ENCODE measurements at regions not wholly inside any gene's neighbourhood (a gene's known extent, or its start where the extent isn't known, plus 50 kb on each side); places are given as distances from the start of the nearest gene placed in this dataset.

- no peaks in the 10 kb centered on the region for H3K27me3 ChIP-seq (ENCODE audit: control insufficient read depth in 2 of 2, insufficient read depth in 1 of 2, low read length in 1 of 2)
- no peaks in the 10 kb centered on the region for H3K4me1 ChIP-seq (ENCODE audit: control insufficient read depth in 2 of 2, insufficient read depth in 2 of 2, low read length in 2 of 2)
- H3K9me3 ChIP-seq (ENCODE audit: control insufficient read depth in 2 of 2, insufficient read depth in 1 of 2, low read length in 1 of 2), result no peaks in the 10 kb centered on the region
- 94% methylated on average over 4 of the region's 4 CpGs for WGBS
- H3K4me3 ChIP-seq (ENCODE audit: low read length in 2 of 2), result no peak overlapping the region
- no peaks in the 10 kb centered on the region for H3K36me3 ChIP-seq (ENCODE audit: control insufficient read depth in 2 of 2, insufficient read depth in 2 of 2, low read length in 1 of 2)
- DNase-seq (ENCODE audit: low read depth in 6 of 9, low spot score in 9 of 9), result no peak
- H3K27ac ChIP-seq (ENCODE audit: low read depth in 1 of 2, low read length in 1 of 2), result no peak overlapping the region
Observed at GRCh38 chr18:24793742-24794141, 333.3 kb downstream of the HRH4 start.

- Histone ChIP-seq H3K9me3 (ENCODE audit: control insufficient read depth in 2 of 2, insufficient read depth in 1 of 2, low read length in 1 of 2) (no peaks in the 10 kb centered on the region), H3K27me3 (ENCODE audit: control insufficient read depth in 2 of 2, insufficient read depth in 1 of 2, low read length in 1 of 2) (no peaks in the 10 kb centered on the region), H3K4me1 (ENCODE audit: control insufficient read depth in 2 of 2, insufficient read depth in 2 of 2, low read length in 2 of 2) (no peaks in the 10 kb centered on the region), H3K36me3 (ENCODE audit: control insufficient read depth in 2 of 2, insufficient read depth in 2 of 2, low read length in 1 of 2) (no peaks in the 10 kb centered on the region), H3K27ac (ENCODE audit: low read depth in 1 of 2, low read length in 1 of 2) (no peak overlapping the region), H3K4me3 (ENCODE audit: low read length in 2 of 2) (no peak overlapping the region)
- WGBS, result 98% methylated on average over 2 of the region's 2 CpGs
- no peak for DNase-seq (ENCODE audit: low read depth in 6 of 9, low spot score in 9 of 9)
Observed at GRCh38 chr18:24795129-24795528, 334.7 kb downstream of the HRH4 start.

GRCh38 chr18:24797981-24798380 lies 337.5 kb downstream of the HRH4 start:
- DNase-seq (ENCODE audit: low read depth in 6 of 9, low spot score in 9 of 9), result no peak
- WGBS, result 96% methylated on average over 3 of the region's 3 CpGs
- Histone ChIP-seq H3K27me3 (ENCODE audit: control insufficient read depth in 2 of 2, insufficient read depth in 1 of 2, low read length in 1 of 2) (no peaks in the 10 kb centered on the region), H3K36me3 (ENCODE audit: control insufficient read depth in 2 of 2, insufficient read depth in 2 of 2, low read length in 1 of 2) (no peaks in the 10 kb centered on the region), H3K4me3 (ENCODE audit: low read length in 2 of 2) (no peak overlapping the region), H3K9me3 (ENCODE audit: control insufficient read depth in 2 of 2, insufficient read depth in 1 of 2, low read length in 1 of 2) (no peaks in the 10 kb centered on the region), H3K4me1 (ENCODE audit: control insufficient read depth in 2 of 2, insufficient read depth in 2 of 2, low read length in 2 of 2) (no peaks in the 10 kb centered on the region), H3K27ac (ENCODE audit: low read depth in 1 of 2, low read length in 1 of 2) (no peak overlapping the region)

- 75% methylated on average over 1 of the region's 1 CpG for WGBS
- Histone ChIP-seq H3K27ac (ENCODE audit: low read depth in 1 of 2, low read length in 1 of 2) (no peak overlapping the region), H3K4me3 (ENCODE audit: low read length in 2 of 2) (no peak overlapping the region), H3K27me3 (ENCODE audit: control insufficient read depth in 2 of 2, insufficient read depth in 1 of 2, low read length in 1 of 2) (no peaks in the 10 kb centered on the region), H3K4me1 (ENCODE audit: control insufficient read depth in 2 of 2, insufficient read depth in 2 of 2, low read length in 2 of 2) (no peaks in the 10 kb centered on the region), H3K9me3 (ENCODE audit: control insufficient read depth in 2 of 2, insufficient read depth in 1 of 2, low read length in 1 of 2) (no peaks in the 10 kb centered on the region), H3K36me3 (ENCODE audit: control insufficient read depth in 2 of 2, insufficient read depth in 2 of 2, low read length in 1 of 2) (no peaks in the 10 kb centered on the region)
- no peak for DNase-seq (ENCODE audit: low read depth in 6 of 9, low spot score in 9 of 9)
Observed at GRCh38 chr18:24799176-24799575, 338.7 kb downstream of the HRH4 start.

GRCh38 chr18:24799720-24800119 lies 339.3 kb downstream of the HRH4 start:
- Histone ChIP-seq H3K36me3 (ENCODE audit: control insufficient read depth in 2 of 2, insufficient read depth in 2 of 2, low read length in 1 of 2) (no peaks in the 10 kb centered on the region), H3K4me3 (ENCODE audit: low read length in 2 of 2) (no peak overlapping the region), H3K9me3 (ENCODE audit: control insufficient read depth in 2 of 2, insufficient read depth in 1 of 2, low read length in 1 of 2) (no peaks in the 10 kb centered on the region), H3K27me3 (ENCODE audit: control insufficient read depth in 2 of 2, insufficient read depth in 1 of 2, low read length in 1 of 2) (no peaks in the 10 kb centered on the region), H3K27ac (ENCODE audit: low read depth in 1 of 2, low read length in 1 of 2) (no peak overlapping the region), H3K4me1 (ENCODE audit: control insufficient read depth in 2 of 2, insufficient read depth in 2 of 2, low read length in 2 of 2) (no peaks in the 10 kb centered on the region)
- 48% methylated on average over 4 of the region's 4 CpGs for WGBS
- DNase-seq (ENCODE audit: low read depth in 6 of 9, low spot score in 9 of 9), result no peak

- no peak overlapping the region for H3K27ac ChIP-seq (ENCODE audit: low read depth in 1 of 2, low read length in 1 of 2)
- H3K4me1 ChIP-seq (ENCODE audit: control insufficient read depth in 2 of 2, insufficient read depth in 2 of 2, low read length in 2 of 2), result no peaks in the 10 kb centered on the region
- no peak overlapping the region for H3K4me3 ChIP-seq (ENCODE audit: low read length in 2 of 2)
- no peaks in the 10 kb centered on the region for H3K9me3 ChIP-seq (ENCODE audit: control insufficient read depth in 2 of 2, insufficient read depth in 1 of 2, low read length in 1 of 2)
- WGBS, result 47% methylated on average over 1 of the region's 1 CpG
- H3K27me3 ChIP-seq (ENCODE audit: control insufficient read depth in 2 of 2, insufficient read depth in 1 of 2, low read length in 1 of 2), result no peaks in the 10 kb centered on the region
- H3K36me3 ChIP-seq (ENCODE audit: control insufficient read depth in 2 of 2, insufficient read depth in 2 of 2, low read length in 1 of 2), result no peaks in the 10 kb centered on the region
- no peak for DNase-seq (ENCODE audit: low read depth in 6 of 9, low spot score in 9 of 9)
Observed at GRCh38 chr18:24801001-24801400, 340.6 kb downstream of the HRH4 start.

GRCh38 chr18:24802456-24802855 lies 342.0 kb downstream of the HRH4 start:
- Histone ChIP-seq H3K27me3 (ENCODE audit: control insufficient read depth in 2 of 2, insufficient read depth in 1 of 2, low read length in 1 of 2) (no peaks in the 10 kb centered on the region), H3K27ac (ENCODE audit: low read depth in 1 of 2, low read length in 1 of 2) (no peak overlapping the region), H3K9me3 (ENCODE audit: control insufficient read depth in 2 of 2, insufficient read depth in 1 of 2, low read length in 1 of 2) (no peaks in the 10 kb centered on the region), H3K4me3 (ENCODE audit: low read length in 2 of 2) (no peak overlapping the region), H3K36me3 (ENCODE audit: control insufficient read depth in 2 of 2, insufficient read depth in 2 of 2, low read length in 1 of 2) (no peaks in the 10 kb centered on the region), H3K4me1 (ENCODE audit: control insufficient read depth in 2 of 2, insufficient read depth in 2 of 2, low read length in 2 of 2) (no peaks in the 10 kb centered on the region)
- no peak for DNase-seq (ENCODE audit: low read depth in 6 of 9, low spot score in 9 of 9)

GRCh38 chr18:24805156-24805555 lies 344.7 kb downstream of the HRH4 start:
- Histone ChIP-seq H3K27me3 (ENCODE audit: control insufficient read depth in 2 of 2, insufficient read depth in 1 of 2, low read length in 1 of 2) (no peaks in the 10 kb centered on the region), H3K36me3 (ENCODE audit: control insufficient read depth in 2 of 2, insufficient read depth in 2 of 2, low read length in 1 of 2) (no peaks in the 10 kb centered on the region), H3K4me3 (ENCODE audit: low read length in 2 of 2) (no peak overlapping the region), H3K27ac (ENCODE audit: low read depth in 1 of 2, low read length in 1 of 2) (no peak overlapping the region), H3K4me1 (ENCODE audit: control insufficient read depth in 2 of 2, insufficient read depth in 2 of 2, low read length in 2 of 2) (no peaks in the 10 kb centered on the region), H3K9me3 (ENCODE audit: control insufficient read depth in 2 of 2, insufficient read depth in 1 of 2, low read length in 1 of 2) (no peaks in the 10 kb centered on the region)
- DNase-seq (ENCODE audit: low read depth in 6 of 9, low spot score in 9 of 9), result no peak
- WGBS, result 96% methylated on average over 5 of the region's 5 CpGs

GRCh38 chr18:24809173-24809950 lies 348.9 kb downstream of the HRH4 start:
- no peaks in the 10 kb centered on the region for H3K27me3 ChIP-seq (ENCODE audit: control insufficient read depth in 2 of 2, insufficient read depth in 1 of 2, low read length in 1 of 2)
- WGBS, result 97% methylated on average over 7 of the region's 7 CpGs
- no peaks in the 10 kb centered on the region for H3K4me1 ChIP-seq (ENCODE audit: control insufficient read depth in 2 of 2, insufficient read depth in 2 of 2, low read length in 2 of 2)

More at GRCh38 chr18:24809173-24809950, 348.9 kb downstream of the HRH4 start:
- Histone ChIP-seq H3K4me3 (ENCODE audit: low read length in 2 of 2) (no peak overlapping the region), H3K36me3 (ENCODE audit: control insufficient read depth in 2 of 2, insufficient read depth in 2 of 2, low read length in 1 of 2) (no peaks in the 10 kb centered on the region), H3K9me3 (ENCODE audit: control insufficient read depth in 2 of 2, insufficient read depth in 1 of 2, low read length in 1 of 2) (no peaks in the 10 kb centered on the region), H3K27ac (ENCODE audit: low read depth in 1 of 2, low read length in 1 of 2) (no peak overlapping the region)
- no peak for DNase-seq (ENCODE audit: low read depth in 6 of 9, low spot score in 9 of 9)
